ENCODE measurements at regions not wholly inside any gene's neighbourhood (a gene's known extent, or its start where the extent isn't known, plus 50 kb on each side); places are given as distances from the start of the nearest gene placed in this dataset.

DNA sequence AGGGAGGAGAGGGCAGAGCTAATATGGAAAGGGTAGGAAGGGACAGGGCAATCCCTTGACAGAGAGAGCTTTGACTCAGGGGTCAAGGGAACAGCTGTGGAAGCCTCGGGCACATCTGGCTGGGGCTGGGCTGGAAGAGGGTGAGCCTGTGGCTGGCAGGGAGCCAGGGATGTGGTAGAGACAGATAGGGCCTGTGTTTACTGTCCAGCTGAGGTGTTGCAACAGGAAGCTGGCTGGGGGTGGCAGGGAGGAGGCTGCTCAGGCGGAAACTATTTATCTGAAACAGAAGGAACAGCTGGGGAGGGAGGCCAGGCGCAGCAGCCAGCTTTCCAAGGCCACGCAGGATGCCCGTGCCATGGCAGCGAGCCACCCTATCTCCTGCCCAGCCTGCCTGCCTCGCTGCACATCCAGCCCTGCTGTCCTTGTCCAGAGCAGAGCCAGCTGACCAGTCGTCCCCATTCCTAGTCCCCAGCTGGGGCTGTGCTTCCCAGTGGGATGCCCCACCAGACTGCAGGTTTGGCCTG, 264.7 kb downstream of the CYP26B1 start (continued):
- TF ChIP-seq ZNF212 (CRISPR knock-in tag; IDR thresholded peaks at IDR 0.05) (peak; percentile 63; the same call in 1 of the 2 replicates), KDM2B (CRISPR knock-in tag; IDR thresholded peaks at IDR 0.05) (no peak), SOX6 (IDR thresholded peaks at IDR 0.05) (peak; percentile 96), YY1 (IDR thresholded peaks at IDR 0.05; ENCODE audit: borderline replicate concordance in 1 of 3, control insufficient read depth in 1 of 3, extremely low read depth in 1 of 3, insufficient read depth in 3 of 3, insufficient read length in 1 of 3, insufficient replicate concordance in 2 of 3, low read depth in 1 of 3, low read length in 2 of 3) (peak in 1 of 3 experiments; percentile 17), ZNF134 (CRISPR knock-in tag; conservative IDR thresholded peaks at IDR 0.05) (no peak), ZNF436 (CRISPR knock-in tag; IDR thresholded peaks at IDR 0.05) (no peak), RBM14 (IDR thresholded peaks at IDR 0.05; ENCODE audit: borderline replicate concordance, insufficient read depth, low read depth, low read length) (no peak), EWSR1 (IDR thresholded peaks at IDR 0.05; ENCODE audit: borderline replicate concordance, low read depth, partially characterized antibody) (no peak), NFYB (IDR thresholded peaks at IDR 0.05; ENCODE audit: extremely low read depth, insufficient read length) (no peak), ZNF586 (CRISPR knock-in tag; conservative IDR thresholded peaks at IDR 0.05) (no peak), KLF6 (CRISPR knock-in tag; IDR thresholded peaks at IDR 0.05; ENCODE audit: borderline replicate concordance) (peak; percentile 85; the same call in 1 of the 2 replicates), ZNF232 (CRISPR knock-in tag; IDR thresholded peaks at IDR 0.05) (no peak), ZNF79 (CRISPR knock-in tag; IDR thresholded peaks at IDR 0.05; ENCODE audit: low read depth) (0 out of 2 replicates have a peak, but pooled peaks have one; percentile 12), POU5F1 (IDR thresholded peaks at IDR 0.05; ENCODE audit: borderline replicate concordance, low read depth, low read length, partially characterized antibody) (no peak), CBX3 (IDR thresholded peaks at IDR 0.05; ENCODE audit: borderline replicate concordance in 1 of 2, low read length in 2 of 2) (peak in 1 of 2 experiments; percentile 69; a peak in 1 of 3 replicates), RBFOX2 (IDR thresholded peaks at IDR 0.05; ENCODE audit: low read depth, low read length) (peak; percentile 57), CBX8 (IDR thresholded peaks at IDR 0.05; ENCODE audit: borderline replicate concordance, extremely low read depth, low read depth, low read length, poor library complexity, severe bottlenecking) (no peak)
- TF ChIP-seq, protein P1, sequence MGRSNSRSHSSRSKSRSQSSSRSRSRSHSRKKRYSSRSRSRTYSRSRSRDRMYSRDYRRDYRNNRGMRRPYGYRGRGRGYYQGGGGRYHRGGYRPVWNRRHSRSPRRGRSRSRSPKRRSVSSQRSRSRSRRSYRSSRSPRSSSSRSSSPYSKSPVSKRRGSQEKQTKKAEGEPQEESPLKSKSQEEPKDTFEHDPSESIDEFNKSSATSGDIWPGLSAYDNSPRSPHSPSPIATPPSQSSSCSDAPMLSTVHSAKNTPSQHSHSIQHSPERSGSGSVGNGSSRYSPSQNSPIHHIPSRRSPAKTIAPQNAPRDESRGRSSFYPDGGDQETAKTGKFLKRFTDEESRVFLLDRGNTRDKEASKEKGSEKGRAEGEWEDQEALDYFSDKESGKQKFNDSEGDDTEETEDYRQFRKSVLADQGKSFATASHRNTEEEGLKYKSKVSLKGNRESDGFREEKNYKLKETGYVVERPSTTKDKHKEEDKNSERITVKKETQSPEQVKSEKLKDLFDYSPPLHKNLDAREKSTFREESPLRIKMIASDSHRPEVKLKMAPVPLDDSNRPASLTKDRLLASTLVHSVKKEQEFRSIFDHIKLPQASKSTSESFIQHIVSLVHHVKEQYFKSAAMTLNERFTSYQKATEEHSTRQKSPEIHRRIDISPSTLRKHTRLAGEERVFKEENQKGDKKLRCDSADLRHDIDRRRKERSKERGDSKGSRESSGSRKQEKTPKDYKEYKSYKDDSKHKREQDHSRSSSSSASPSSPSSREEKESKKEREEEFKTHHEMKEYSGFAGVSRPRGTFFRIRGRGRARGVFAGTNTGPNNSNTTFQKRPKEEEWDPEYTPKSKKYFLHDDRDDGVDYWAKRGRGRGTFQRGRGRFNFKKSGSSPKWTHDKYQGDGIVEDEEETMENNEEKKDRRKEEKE (IDR thresholded peaks at IDR 0.05; ENCODE audit: borderline replicate concordance in 1 of 2, control insufficient read depth in 1 of 2, low read depth in 2 of 2, low read length in 1 of 2), result no peak
- TF ChIP-seq, protein P2, sequence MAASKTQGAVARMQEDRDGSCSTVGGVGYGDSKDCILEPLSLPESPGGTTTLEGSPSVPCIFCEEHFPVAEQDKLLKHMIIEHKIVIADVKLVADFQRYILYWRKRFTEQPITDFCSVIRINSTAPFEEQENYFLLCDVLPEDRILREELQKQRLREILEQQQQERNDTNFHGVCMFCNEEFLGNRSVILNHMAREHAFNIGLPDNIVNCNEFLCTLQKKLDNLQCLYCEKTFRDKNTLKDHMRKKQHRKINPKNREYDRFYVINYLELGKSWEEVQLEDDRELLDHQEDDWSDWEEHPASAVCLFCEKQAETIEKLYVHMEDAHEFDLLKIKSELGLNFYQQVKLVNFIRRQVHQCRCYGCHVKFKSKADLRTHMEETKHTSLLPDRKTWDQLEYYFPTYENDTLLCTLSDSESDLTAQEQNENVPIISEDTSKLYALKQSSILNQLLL (CRISPR knock-in tag; IDR thresholded peaks at IDR 0.05; ENCODE audit: borderline replicate concordance), result no peak
- TF ChIP-seq, protein P3, sequence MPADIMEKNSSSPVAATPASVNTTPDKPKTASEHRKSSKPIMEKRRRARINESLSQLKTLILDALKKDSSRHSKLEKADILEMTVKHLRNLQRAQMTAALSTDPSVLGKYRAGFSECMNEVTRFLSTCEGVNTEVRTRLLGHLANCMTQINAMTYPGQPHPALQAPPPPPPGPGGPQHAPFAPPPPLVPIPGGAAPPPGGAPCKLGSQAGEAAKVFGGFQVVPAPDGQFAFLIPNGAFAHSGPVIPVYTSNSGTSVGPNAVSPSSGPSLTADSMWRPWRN (IDR thresholded peaks at IDR 0.05; ENCODE audit: low read depth), result peak; percentile 95

Measured in K562 (cell line).